Endodermal cell (in vitro differentiated cells): ENCODE measurements at regions not wholly inside any gene's neighbourhood (a gene's known extent, or its start where the extent isn't known, plus 50 kb on each side); places are given as distances from the start of the nearest gene placed in this dataset.

Source experiments
- DNase-seq: peaks from one replicate; pipeline ENCODE4 v3.0.0-alpha.2; 2017
- H3K27ac ChIP-seq: 2 replicates; pipeline ENCODE4 v1.5.1; 2013; ENCODE audit warnings: mild to moderate bottlenecking, low read depth, low read length, moderate library complexity
- H3K27me3 ChIP-seq: 2 replicates; pipeline ENCODE4 v1.6.1; 2013; ENCODE audit warnings: mild to moderate bottlenecking, low read length, moderate library complexity; ENCODE audit not compliant: insufficient read depth, control insufficient read depth, poor library complexity, severe bottlenecking
- H3K36me3 ChIP-seq: 2 replicates; pipeline ENCODE4 v1.7.0; 2013; ENCODE audit warnings: mild to moderate bottlenecking, low read length, moderate library complexity; ENCODE audit not compliant: control insufficient read depth, insufficient read depth
- H3K4me1 ChIP-seq: one replicate; pipeline ENCODE4 v1.7.0; 2013; ENCODE audit warnings: low read length; ENCODE audit not compliant: control insufficient read depth, insufficient read depth
- H3K4me3 ChIP-seq: 2 replicates; pipeline ENCODE4 v1.5.1; 2013; ENCODE audit warnings: mild to moderate bottlenecking, low read length, moderate library complexity
- H3K9ac ChIP-seq: 2 replicates; pipeline ENCODE4 v1.6.1; 2013; ENCODE audit warnings: mild to moderate bottlenecking, low read length, moderate library complexity; ENCODE audit not compliant: poor library complexity, severe bottlenecking; ENCODE audit errors: extremely low read depth
- H3K9me3 ChIP-seq: 2 replicates; pipeline ENCODE4 v1.6.1; 2013; ENCODE audit warnings: mild to moderate bottlenecking, low read length, moderate library complexity; ENCODE audit not compliant: control insufficient read depth
- H3K27ac Mint-ChIP-seq: 2 replicates; pipeline ENCODE4 v1.8.0; 2020; ENCODE audit warnings: mixed read lengths
- H3K27me3 Mint-ChIP-seq: 2 replicates; pipeline ENCODE4 v1.8.0; 2021; ENCODE audit warnings: mild to moderate bottlenecking, mixed read lengths; ENCODE audit not compliant: insufficient read depth
- H3K36me3 Mint-ChIP-seq: 2 replicates; pipeline ENCODE4 v1.8.0; 2020; ENCODE audit warnings: low read depth, mixed read lengths
- H3K4me1 Mint-ChIP-seq: 2 replicates; pipeline ENCODE4 v1.8.0; 2020; ENCODE audit warnings: mixed read lengths
- H3K4me3 Mint-ChIP-seq: 2 replicates; pipeline ENCODE4 v1.8.0; 2020; ENCODE audit warnings: mild to moderate bottlenecking, moderate library complexity, mixed read lengths
- H3K9me3 Mint-ChIP-seq: 2 replicates; pipeline ENCODE4 v1.8.0; 2020; ENCODE audit warnings: mild to moderate bottlenecking, mixed read lengths
- CTCF ChIP-seq: fragments of 200-600 bp; sonication (generic); conservative IDR thresholded peaks from 2 replicates; pipeline ENCODE4 v1.5.0; 2021; ENCODE audit warnings: antibody characterized with exemption, mild to moderate bottlenecking
- WGBS, 2 experiments: methylation state at CpG; one replicate each; pipeline versions ENCODE4 v1.1.5 to v1.1.7; 2013; ENCODE audit warnings: missing lambda C conversion rate in 2 of 2, mixed read lengths in 1 of 2; ENCODE audit not compliant: insufficient coverage in 1 of 2, insufficient read length in 1 of 2; 5-methylcytosine and 5-hydroxymethylcytosine counted together

DNA sequence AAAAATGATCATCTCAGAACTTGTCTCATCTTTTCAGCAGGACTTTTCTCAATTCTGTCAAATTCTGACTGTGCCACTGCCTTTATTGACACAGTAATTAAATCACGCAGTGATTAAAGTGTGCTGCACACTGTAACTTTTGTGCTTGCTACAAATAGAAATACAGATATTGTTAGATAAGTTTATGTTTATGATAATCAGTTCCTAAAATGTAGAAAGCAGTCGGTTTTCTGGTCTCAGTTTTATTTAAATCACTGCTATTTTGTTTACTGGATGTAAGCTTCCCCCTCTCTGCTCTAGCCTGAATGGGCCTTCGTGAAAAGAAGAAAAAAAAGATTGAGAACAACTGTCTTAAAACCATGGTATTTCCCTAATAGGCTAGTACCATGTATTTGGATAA, 258.8 kb upstream of the STARD13 start:
- Mint-ChIP-seq H3K36me3 (no peaks in the 10 kb centered on the region), H3K4me3 (no peak overlapping the region), H3K9me3 (no peaks in the 10 kb centered on the region), H3K4me1 (peaks cover 23% of the 10 kb centered on the region), H3K27ac (no peak overlapping the region), H3K27me3 (no peaks in the 10 kb centered on the region)
- peak overlapping the region; percentile 95 for H3K4me3 ChIP-seq
- no peak overlapping the region for H3K27ac ChIP-seq
- DNase-seq = no peak
- H3K4me1 ChIP-seq = peaks cover 5% of the 10 kb centered on the region
- H3K9ac ChIP-seq = no peak overlapping the region
- no peak for TF ChIP-seq CTCF
- WGBS, 2 experiments = 83 to 89% methylated on average over 2 to 3 of the region's 3 CpGs
- no peaks in the 10 kb centered on the region for H3K9me3 ChIP-seq
- H3K27me3 ChIP-seq = no peaks in the 10 kb centered on the region
- H3K36me3 ChIP-seq = no peaks in the 10 kb centered on the region

- no peaks in the 10 kb centered on the region for H3K9me3 ChIP-seq
- no peaks in the 10 kb centered on the region for H3K27me3 ChIP-seq
- H3K27ac ChIP-seq = no peak overlapping the region
- Mint-ChIP-seq H3K9me3 (no peaks in the 10 kb centered on the region), H3K4me3 (no peak overlapping the region), H3K4me1 (peaks cover 22% of the 10 kb centered on the region), H3K27ac (no peak overlapping the region), H3K27me3 (no peaks in the 10 kb centered on the region), H3K36me3 (no peaks in the 10 kb centered on the region)
- no peaks in the 10 kb centered on the region for H3K36me3 ChIP-seq
- no peak for DNase-seq
- no peak overlapping the region for H3K4me3 ChIP-seq
- no peak overlapping the region for H3K9ac ChIP-seq
- no peak for TF ChIP-seq CTCF
- 88% methylated on average over 2 to 3 of the region's 3 CpGs for WGBS, 2 experiments
- peaks cover 5% of the 10 kb centered on the region for H3K4me1 ChIP-seq
Measured at GRCh38 chr13:33545492-33545891, 259.9 kb upstream of the STARD13 start.

DNA sequence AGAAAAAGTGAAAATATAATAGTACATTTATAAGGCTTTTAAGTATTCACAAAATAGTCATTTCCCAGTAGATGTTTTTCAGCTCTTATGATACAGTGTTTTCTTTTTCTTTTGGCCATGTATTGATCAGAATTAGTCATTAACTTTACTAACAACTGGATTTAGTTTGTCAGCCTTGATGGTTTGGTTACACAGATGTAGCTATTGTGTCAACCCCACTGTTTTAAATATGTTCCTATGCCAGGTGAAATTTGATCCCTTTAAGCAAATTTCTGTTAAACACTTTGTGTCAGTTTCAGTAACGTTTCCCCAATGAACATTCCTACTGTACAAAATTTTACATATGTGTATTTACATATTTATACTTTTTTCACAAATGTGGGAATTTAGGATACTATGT, 261.5 kb upstream of the STARD13 start:
- WGBS, 2 experiments = no CpG with 5 or more reads among the region's 1 CpG
- Histone ChIP-seq H3K9me3 (no peaks in the 10 kb centered on the region), H3K4me1 (peaks cover 3% of the 10 kb centered on the region), H3K9ac (no peak overlapping the region), H3K27ac (no peak overlapping the region), H3K27me3 (no peaks in the 10 kb centered on the region), H3K4me3 (no peak overlapping the region), H3K36me3 (no peaks in the 10 kb centered on the region)
- Mint-ChIP-seq H3K27ac (no peak overlapping the region), H3K9me3 (no peaks in the 10 kb centered on the region), H3K36me3 (no peaks in the 10 kb centered on the region), H3K4me1 (peaks cover 8% of the 10 kb centered on the region), H3K4me3 (no peak overlapping the region), H3K27me3 (no peaks in the 10 kb centered on the region)
- DNase-seq = no peak
- TF ChIP-seq CTCF = no peak
